Spleen (tissue), 7 donors: ENCODE measurements at regions not wholly inside any gene's neighbourhood (a gene's known extent, or its start where the extent isn't known, plus 50 kb on each side); places are given as distances from the start of the nearest gene placed in this dataset.
"Not testable (repeated sequence)": the region's sequence is repeated elsewhere in the genome, so short reads cannot be mapped to it uniquely, and the experiment has no call there.

ENCODE experiments used
- POLR2A ChIP-seq, 3 donors: fragments of 450-650 bp; IDR thresholded peaks; one replicate each; pipeline ENCODE4 v1.5.1; 2017; ENCODE audit warnings: antibody characterized with exemption in 3 of 3, mild to moderate bottlenecking in 1 of 3
- POLR2AphosphoS5 ChIP-seq, 3 donors: sonication (generic); formaldehyde crosslinking; IDR thresholded peaks; one replicate each; pipeline ENCODE4 v1.5.1; 2017; ENCODE audit warnings: antibody characterized with exemption in 3 of 3
- TF ChIP-seq, protein P1 (sequence below), 11 experiments: fragments of 200-600 bp in 7 of 11; fragments of 450-650 bp in 4 of 11; sonication (generic) in 4 of 11; IDR thresholded peaks in 8 of 11; conservative IDR thresholded peaks in 3 of 11; 1 replicate in 7 of 11; 2 replicates in 4 of 11; pipeline versions ENCODE4 v1.4.0 to v1.8.0; 2016 to 2021; ENCODE audit warnings: antibody characterized with exemption in 11 of 11, inconsistent platforms in 4 of 11, mild to moderate bottlenecking in 1 of 11
- donor health status: DM: no; HTN: no; CAD: no; lungs with moderate emphysema.
- donor health status: DM: no; HTN: no; CAD: no.
- donor health status: DM: no; HTN: no; CAD: no.

DNA sequence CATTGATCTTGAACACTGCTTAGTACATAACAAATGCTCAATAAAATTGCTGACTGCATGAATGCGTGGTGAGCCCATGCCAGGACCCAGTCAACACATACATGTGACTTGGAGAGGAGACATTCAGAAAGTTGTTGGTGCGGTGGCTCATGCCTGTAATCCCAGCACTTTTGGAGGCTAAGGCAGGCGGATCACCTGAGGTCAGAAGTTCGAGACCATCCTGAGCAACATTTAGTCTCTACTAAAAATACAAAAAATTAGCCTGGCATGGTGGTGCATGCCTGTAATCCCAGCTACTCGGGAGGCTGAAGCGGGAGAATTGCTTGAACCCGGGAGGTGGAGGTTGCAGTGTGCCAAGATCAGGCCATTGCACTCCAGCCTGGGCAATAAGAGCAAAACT, 75.2 kb downstream of the NPEPL1 start:
- TF ChIP-seq POLR2AphosphoS5, POLR2A (IDR thresholded peaks at IDR 0.05): not testable (repeated sequence)
- TF ChIP-seq, protein P1, sequence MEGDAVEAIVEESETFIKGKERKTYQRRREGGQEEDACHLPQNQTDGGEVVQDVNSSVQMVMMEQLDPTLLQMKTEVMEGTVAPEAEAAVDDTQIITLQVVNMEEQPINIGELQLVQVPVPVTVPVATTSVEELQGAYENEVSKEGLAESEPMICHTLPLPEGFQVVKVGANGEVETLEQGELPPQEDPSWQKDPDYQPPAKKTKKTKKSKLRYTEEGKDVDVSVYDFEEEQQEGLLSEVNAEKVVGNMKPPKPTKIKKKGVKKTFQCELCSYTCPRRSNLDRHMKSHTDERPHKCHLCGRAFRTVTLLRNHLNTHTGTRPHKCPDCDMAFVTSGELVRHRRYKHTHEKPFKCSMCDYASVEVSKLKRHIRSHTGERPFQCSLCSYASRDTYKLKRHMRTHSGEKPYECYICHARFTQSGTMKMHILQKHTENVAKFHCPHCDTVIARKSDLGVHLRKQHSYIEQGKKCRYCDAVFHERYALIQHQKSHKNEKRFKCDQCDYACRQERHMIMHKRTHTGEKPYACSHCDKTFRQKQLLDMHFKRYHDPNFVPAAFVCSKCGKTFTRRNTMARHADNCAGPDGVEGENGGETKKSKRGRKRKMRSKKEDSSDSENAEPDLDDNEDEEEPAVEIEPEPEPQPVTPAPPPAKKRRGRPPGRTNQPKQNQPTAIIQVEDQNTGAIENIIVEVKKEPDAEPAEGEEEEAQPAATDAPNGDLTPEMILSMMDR (IDR thresholded peaks at IDR 0.05 in 8 of 11, conservative IDR thresholded peaks at IDR 0.05 in 3 of 11) = not testable (repeated sequence)
